Neuronal stem cell (in vitro differentiated cells): ENCODE measurements at regions not wholly inside any gene's neighbourhood (a gene's known extent, or its start where the extent isn't known, plus 50 kb on each side); places are given as distances from the start of the nearest gene placed in this dataset.

Experiments used
- DNase-seq: peaks from one replicate; pipeline ENCODE4 v3.0.0-alpha.2; 2013; ENCODE audit warnings: low spot score
- H2AFZ ChIP-seq: one replicate; pipeline ENCODE4 v1.6.1; 2013; ENCODE audit warnings: mild to moderate bottlenecking, low read length, inconsistent platforms
- H2AK5ac ChIP-seq: 2 replicates; pipeline ENCODE4 v1.6.1; 2013; ENCODE audit warnings: low read depth, mild to moderate bottlenecking, inconsistent platforms, low read length, moderate library complexity, mixed read lengths
- H2BK120ac ChIP-seq: 2 replicates; pipeline ENCODE4 v1.6.1; 2013; ENCODE audit warnings: low read depth, mild to moderate bottlenecking, inconsistent platforms, low read length, moderate library complexity, mixed read lengths
- H2BK12ac ChIP-seq: one replicate; pipeline ENCODE4 v1.6.1; 2013; ENCODE audit warnings: low read length, inconsistent platforms
- H2BK15ac ChIP-seq: 2 replicates; pipeline ENCODE4 v1.6.1; 2013; ENCODE audit warnings: mild to moderate bottlenecking, low read length, inconsistent platforms, mixed read lengths
- H2BK5ac ChIP-seq: one replicate; pipeline ENCODE4 v1.6.1; 2013; ENCODE audit warnings: inconsistent platforms, mild to moderate bottlenecking, low read length, moderate library complexity
- H3K14ac ChIP-seq: one replicate; pipeline ENCODE4 v1.6.1; 2013; ENCODE audit warnings: low read length, inconsistent platforms
- H3K18ac ChIP-seq: 2 replicates; pipeline ENCODE4 v1.6.1; 2013; ENCODE audit warnings: low read length, inconsistent platforms
- H3K23ac ChIP-seq: 2 replicates; pipeline ENCODE4 v1.6.1; 2013; ENCODE audit warnings: low read depth, mild to moderate bottlenecking, mixed read lengths, low read length, inconsistent platforms; ENCODE audit not compliant: poor library complexity
- H3K27ac ChIP-seq: replicated peaks from 3 replicates; pipeline ENCODE4 v1.5.1; 2013; ENCODE audit warnings: low read length, inconsistent platforms
- H3K27me3 ChIP-seq, 3 experiments: 2 replicates each; pipeline ENCODE4 v1.6.1; 2013; ENCODE audit warnings: low read length in 3 of 3, mild to moderate bottlenecking in 2 of 3, inconsistent platforms in 1 of 3, low read depth in 1 of 3, mixed read lengths in 1 of 3, moderate library complexity in 1 of 3; ENCODE audit not compliant: control insufficient read depth in 3 of 3, insufficient read depth in 3 of 3
- H3K36me3 ChIP-seq, 2 donors: replicated peaks in 1 of 2; 2 replicates each; pipeline ENCODE4 v1.6.1; 2013; ENCODE audit warnings: low read length in 2 of 2; ENCODE audit not compliant: control insufficient read depth in 2 of 2, insufficient read depth in 2 of 2
- H3K4ac ChIP-seq: 2 replicates; pipeline ENCODE4 v1.6.1; 2013; ENCODE audit warnings: inconsistent platforms, mild to moderate bottlenecking, low read length, moderate library complexity
- H3K4me1 ChIP-seq, 2 donors: 1 replicate in 1 of 2; 2 replicates in 1 of 2; pipeline ENCODE4 v1.6.1; 2013; ENCODE audit warnings: low read length in 2 of 2, low read depth in 1 of 2; ENCODE audit not compliant: control insufficient read depth in 2 of 2, insufficient read depth in 1 of 2
- H3K4me2 ChIP-seq: one replicate; pipeline ENCODE4 v1.6.1; 2013; ENCODE audit warnings: mild to moderate bottlenecking, low read length, inconsistent platforms; ENCODE audit not compliant: insufficient read depth, poor library complexity, severe bottlenecking
- H3K4me3 ChIP-seq, 2 donors: 2 replicates each; pipeline ENCODE4 v1.5.1; 2013; ENCODE audit warnings: low read length in 2 of 2, mild to moderate bottlenecking in 2 of 2, inconsistent platforms in 1 of 2, moderate library complexity in 1 of 2
- H3K79me1 ChIP-seq: one replicate; pipeline ENCODE4 v1.6.1; 2013; ENCODE audit warnings: low read depth, mild to moderate bottlenecking, inconsistent platforms, low read length, moderate library complexity
- H3K9ac ChIP-seq: one replicate; pipeline ENCODE4 v1.6.1; 2013; ENCODE audit warnings: mild to moderate bottlenecking, low read depth, low read length, inconsistent platforms; ENCODE audit not compliant: poor library complexity
- H3K9me3 ChIP-seq, 2 donors: replicated peaks in 1 of 2; 2 replicates each; pipeline versions ENCODE3 to v1.6.1; 2013; ENCODE audit warnings: low read length in 2 of 2, mild to moderate bottlenecking in 2 of 2, inconsistent platforms in 1 of 2, low read depth in 1 of 2, mixed read lengths in 1 of 2, moderate library complexity in 1 of 2; ENCODE audit not compliant: control insufficient read depth in 2 of 2, insufficient read depth in 1 of 2
- H4K8ac ChIP-seq: one replicate; pipeline ENCODE4 v1.6.1; 2013; ENCODE audit warnings: low read depth, mild to moderate bottlenecking, inconsistent platforms, low read length, moderate library complexity
- H4K91ac ChIP-seq: one replicate; pipeline ENCODE4 v1.6.1; 2013; ENCODE audit warnings: low read length, low read depth, mild to moderate bottlenecking, inconsistent platforms; ENCODE audit not compliant: poor library complexity
- WGBS, 2 donors: extraction: QIAGEN DNeasy Blood & Tissue Kit; methylation state at CpG; one replicate each; pipeline ENCODE4 v1.1.7; 2013; ENCODE audit warnings: missing lambda C conversion rate in 2 of 2, mixed read lengths in 1 of 2; ENCODE audit not compliant: insufficient read length in 2 of 2, insufficient replicate concordance in 1 of 2; ENCODE audit errors: extremely low coverage in 2 of 2; 5-methylcytosine and 5-hydroxymethylcytosine counted together

DNA sequence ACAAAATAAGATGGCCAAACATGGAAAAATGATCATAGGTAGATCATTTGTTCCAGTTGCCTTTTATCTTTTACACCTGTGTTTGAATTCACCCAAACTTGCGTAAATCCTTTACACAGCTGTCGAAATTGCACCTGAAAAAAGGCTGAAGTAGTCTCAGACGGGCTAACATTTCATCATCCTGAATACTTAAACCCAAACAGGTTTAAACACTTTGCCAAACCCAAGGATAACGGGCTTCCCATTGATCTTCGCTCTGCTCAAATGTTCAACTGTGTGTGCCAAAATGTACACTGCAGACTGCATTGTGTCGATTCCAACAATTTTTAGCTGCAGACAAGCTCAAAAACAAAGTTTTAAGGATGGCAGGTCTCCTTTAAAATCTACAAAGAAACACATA, 288.7 kb upstream of the DDHD1 start:
- no peak overlapping the region for H2BK5ac ChIP-seq
- WGBS, 2 donors = no CpG with 5 or more reads among the region's 6 CpGs
- no peak overlapping the region for H2BK12ac ChIP-seq

GRCh38 chr14:53437858-53438257, 284.7 kb upstream of the DDHD1 start:
- no peak overlapping the region for H3K27ac ChIP-seq
- H3K9ac ChIP-seq = no peak overlapping the region

More for the DNA sequence above, 288.7 kb upstream of the DDHD1 start:
- peaks cover 0 to 2% of the 10 kb centered on the region in 2 donors for H3K36me3 ChIP-seq
- no peak overlapping the region for H2BK15ac ChIP-seq
- no peak overlapping the region for H4K8ac ChIP-seq
- H3K27me3 ChIP-seq = no peaks in the 10 kb centered on the region
- no peak overlapping the region for H3K14ac ChIP-seq
- no peak overlapping the region for H3K9ac ChIP-seq
- no peak overlapping the region for H2AK5ac ChIP-seq
- H3K27ac ChIP-seq = no peak overlapping the region
- no peak for DNase-seq
- H3K79me1 ChIP-seq = no peaks in the 10 kb centered on the region
- H3K4me2 ChIP-seq = no peak overlapping the region
- H4K91ac ChIP-seq = no peak overlapping the region
- H3K4ac ChIP-seq = no peak overlapping the region
- no peaks in the 10 kb centered on the region for H3K9me3 ChIP-seq
- no peak overlapping the region for H2BK120ac ChIP-seq
- H3K4me1 ChIP-seq = no peaks in the 10 kb centered on the region
- H3K4me3 ChIP-seq = no peak overlapping the region
- H3K18ac ChIP-seq = no peak overlapping the region
- no peak overlapping the region for H3K23ac ChIP-seq
- no peak overlapping the region for H2AFZ ChIP-seq

DNA sequence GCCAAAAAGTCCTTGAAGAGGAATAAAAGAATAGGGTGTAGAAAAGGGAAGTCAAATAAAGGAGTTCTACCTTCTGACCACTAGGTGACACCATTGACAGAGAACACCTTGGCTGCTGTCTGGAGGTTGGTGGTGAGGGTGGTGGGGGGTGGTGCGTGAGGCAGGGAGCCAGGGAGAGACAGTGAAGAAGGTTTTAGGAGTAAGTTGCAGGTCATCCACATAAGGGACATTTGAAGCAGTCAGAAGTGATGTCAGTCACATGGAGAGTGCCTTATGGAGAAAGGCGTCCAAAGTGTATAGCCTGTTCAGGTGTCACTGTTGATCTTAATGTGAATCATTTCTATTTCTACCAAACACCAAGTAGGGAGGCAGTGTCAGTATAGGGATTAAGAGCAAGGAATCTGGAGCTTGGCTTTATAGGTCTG, 279.3 kb upstream of the DDHD1 start:
- peak; percentile 18 for DNase-seq

More at GRCh38 chr14:53437858-53438257, 284.7 kb upstream of the DDHD1 start:
- Histone ChIP-seq H4K8ac (no peak overlapping the region), H4K91ac (no peak overlapping the region), H2BK120ac (no peak overlapping the region), H3K4ac (no peak overlapping the region), H3K4me1 (no peaks in the 10 kb centered on the region), H2BK5ac (no peak overlapping the region), H3K79me1 (no peaks in the 10 kb centered on the region), H3K27me3 (no peaks in the 10 kb centered on the region), H3K4me3 (no peak overlapping the region), H2AFZ (no peak overlapping the region), H3K14ac (no peak overlapping the region), H3K9me3 (no peaks in the 10 kb centered on the region), H3K36me3 (no peaks in the 10 kb centered on the region), H3K23ac (no peak overlapping the region), H3K4me2 (no peak overlapping the region), H3K18ac (no peak overlapping the region), H2AK5ac (no peak overlapping the region), H2BK12ac (no peak overlapping the region), H2BK15ac (no peak overlapping the region)
- no peak for DNase-seq

DNA sequence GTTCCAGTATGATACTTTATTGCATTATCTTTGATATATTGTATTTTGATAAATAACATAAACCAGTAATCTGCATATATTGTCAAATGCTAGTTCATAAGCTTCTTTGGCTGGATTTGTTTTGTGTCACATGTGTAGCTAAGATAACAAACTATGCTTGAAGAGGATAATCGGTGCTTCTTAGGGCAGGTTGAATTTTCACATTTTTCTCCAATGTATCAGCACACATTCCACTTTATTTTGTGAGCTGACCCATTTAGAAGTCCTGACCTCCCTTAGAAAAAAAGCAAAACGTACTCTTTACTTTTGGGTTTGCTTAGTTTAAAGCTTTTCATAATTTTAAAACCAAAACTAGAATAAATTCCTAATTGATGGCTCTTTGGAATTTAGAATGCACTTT, 277.7 kb upstream of the DDHD1 start:
- Histone ChIP-seq H3K23ac (no peak overlapping the region), H3K14ac (no peak overlapping the region), H2BK5ac (no peak overlapping the region), H3K9ac (no peak overlapping the region), H2BK15ac (no peak overlapping the region), H4K8ac (no peak overlapping the region), H2BK12ac (no peak overlapping the region), H2BK120ac (no peak overlapping the region), H3K4me3 (no peak overlapping the region), H4K91ac (no peak overlapping the region), H3K4ac (no peak overlapping the region), H3K27ac (no peak overlapping the region), H3K9me3 (no peaks in the 10 kb centered on the region), H3K18ac (no peak overlapping the region), H3K79me1 (no peaks in the 10 kb centered on the region), H3K36me3 (no peaks in the 10 kb centered on the region), H3K4me1 (peaks cover 0 to 1% of the 10 kb centered on the region in 2 donors), H2AFZ (no peak overlapping the region), H3K4me2 (no peak overlapping the region), H3K27me3 (no peaks in the 10 kb centered on the region), H2AK5ac (no peak overlapping the region)
- DNase-seq = no peak
- WGBS, 2 donors = no CpG with 5 or more reads among the region's 2 CpGs

More for the DNA sequence above, 279.3 kb upstream of the DDHD1 start:
- H3K4ac ChIP-seq = no peak overlapping the region
- H3K14ac ChIP-seq = no peak overlapping the region
- no peaks in the 10 kb centered on the region for H3K9me3 ChIP-seq
- no peaks in the 10 kb centered on the region for H3K27me3 ChIP-seq
- H3K23ac ChIP-seq = no peak overlapping the region
- no peak overlapping the region for H4K8ac ChIP-seq
- H3K4me3 ChIP-seq = no peak overlapping the region
- no peak overlapping the region for H2AFZ ChIP-seq
- H2BK120ac ChIP-seq = no peak overlapping the region
- H2AK5ac ChIP-seq = no peak overlapping the region
- no peak overlapping the region for H3K4me2 ChIP-seq
- no peaks in the 10 kb centered on the region for H3K36me3 ChIP-seq
- H2BK12ac ChIP-seq = no peak overlapping the region
- WGBS, 2 donors = no CpG with 5 or more reads among the region's 2 CpGs
- H3K79me1 ChIP-seq = no peaks in the 10 kb centered on the region
- H2BK15ac ChIP-seq = no peak overlapping the region
- H3K27ac ChIP-seq = no peak overlapping the region
- no peak overlapping the region for H3K18ac ChIP-seq
- H3K4me1 ChIP-seq = peaks cover 0 to 1% of the 10 kb centered on the region in 2 donors
- no peak overlapping the region for H4K91ac ChIP-seq
- no peak overlapping the region for H2BK5ac ChIP-seq
- H3K9ac ChIP-seq = no peak overlapping the region
